Epithelial cell of esophagus (primary cell): ENCODE measurements at regions not wholly inside any gene's neighbourhood (a gene's known extent, or its start where the extent isn't known, plus 50 kb on each side); places are given as distances from the start of the nearest gene placed in this dataset.

Source experiments
- DNase-seq: peaks from one replicate; pipeline ENCODE4 v3.0.0; 2010; ENCODE audit warnings: low read depth
- H3K4me3 ChIP-seq: 2 replicates; pipeline ENCODE4 v1.5.1; 2011; ENCODE audit warnings: mild to moderate bottlenecking, low read length, control low read depth
- CTCF ChIP-seq: IDR thresholded peaks from 2 replicates; pipeline ENCODE4 v1.5.1; 2011; ENCODE audit warnings: low read depth, mild to moderate bottlenecking, low read length, control low read depth, inconsistent platforms; ENCODE audit not compliant: insufficient read depth; ENCODE audit errors: missing control alignments

- TF ChIP-seq CTCF, result no peak
- no peak for DNase-seq
- H3K4me3 ChIP-seq, result no peak overlapping the region
Observed at GRCh38 chr3:194254040-194254439, 97.1 kb downstream of the CPN2 start.

- no peak overlapping the region for H3K4me3 ChIP-seq
- no peak for TF ChIP-seq CTCF
- no peak for DNase-seq
Observed at GRCh38 chr3:194255252-194256039, 95.7 kb downstream of the CPN2 start.

- TF ChIP-seq CTCF, result no peak
- no peak overlapping the region for H3K4me3 ChIP-seq
- no peak for DNase-seq
Observed at GRCh38 chr3:194256040-194256945, 94.8 kb downstream of the CPN2 start.

- no peak for DNase-seq
- no peak for TF ChIP-seq CTCF
- no peak overlapping the region for H3K4me3 ChIP-seq
Observed at GRCh38 chr3:194257151-194257621, 93.9 kb downstream of the CPN2 start.

GRCh38 chr3:194257916-194258668, 93.0 kb downstream of the CPN2 start:
- no peak for TF ChIP-seq CTCF
- no peak overlapping the region for H3K4me3 ChIP-seq
- DNase-seq, result no peak

GRCh38 chr3:194259982-194260766, 91.0 kb downstream of the CPN2 start:
- DNase-seq, result peak; percentile 36
- H3K4me3 ChIP-seq, result no peak overlapping the region
- no peak for TF ChIP-seq CTCF
